OCI-LY1 (cell line): ENCODE measurements at regions not wholly inside any gene's neighbourhood (a gene's known extent, or its start where the extent isn't known, plus 50 kb on each side); places are given as distances from the start of the nearest gene placed in this dataset.

Experiments
- H2AFZ ChIP-seq: fragments of 200-600 bp; sonication (generic), shearing (Covaris generic); 2 replicates; pipeline ENCODE4 v1.6.0; 2014; ENCODE audit warnings: antibody characterized with exemption, mild to moderate bottlenecking, low read length
- H3F3A ChIP-seq: fragments of 200-600 bp; sonication (generic), shearing (Covaris generic); 2 replicates; pipeline ENCODE4 v1.6.0; 2014; ENCODE audit warnings: mild to moderate bottlenecking, antibody characterized with exemption, low read length, moderate library complexity; ENCODE audit not compliant: insufficient read depth
- H3K27ac ChIP-seq: fragments of 200-600 bp; sonication (generic); 2 replicates; pipeline ENCODE4 v1.5.1; 2014; ENCODE audit warnings: low read length, mixed run types, mild to moderate bottlenecking, low read depth; ENCODE audit not compliant: poor library complexity, severe bottlenecking
- H3K27me3 ChIP-seq: fragments of 200-600 bp; sonication (generic); 2 replicates; pipeline ENCODE4 v1.6.0; 2014; ENCODE audit warnings: antibody characterized with exemption, mild to moderate bottlenecking, low read length, moderate library complexity; ENCODE audit not compliant: insufficient read depth
- H3K36me3 ChIP-seq: fragments of 200-600 bp; sonication (generic); 2 replicates; pipeline ENCODE4 v1.6.1; 2014; ENCODE audit warnings: mild to moderate bottlenecking, antibody characterized with exemption, low read length, moderate library complexity, mixed read lengths; ENCODE audit not compliant: insufficient read depth
- H3K4me1 ChIP-seq: fragments of 200-600 bp; sonication (generic); 2 replicates; pipeline ENCODE4 v1.5.1; 2014; ENCODE audit warnings: mild to moderate bottlenecking, low read length, moderate library complexity; ENCODE audit not compliant: insufficient read depth, severe bottlenecking
- H3K4me2 ChIP-seq: fragments of 200-600 bp; sonication (generic), shearing (Covaris generic); 2 replicates; pipeline ENCODE4 v1.6.1; 2014; ENCODE audit warnings: low read length
- H3K4me3 ChIP-seq: fragments of 200-600 bp; sonication (generic); 2 replicates; pipeline ENCODE4 v1.5.1; 2014; ENCODE audit warnings: low read length, low read depth, mild to moderate bottlenecking, mixed read lengths; ENCODE audit not compliant: poor library complexity, severe bottlenecking
- H3K79me2 ChIP-seq: fragments of 200-600 bp; shearing (Covaris generic); 2 replicates; pipeline ENCODE4 v1.6.1; 2016; ENCODE audit warnings: mixed run types, low read length, mixed read lengths; ENCODE audit not compliant: insufficient read depth
- H3K9ac ChIP-seq: fragments of 200-600 bp; sonication (generic), shearing (Covaris generic); 2 replicates; pipeline ENCODE4 v1.6.1; 2014; ENCODE audit warnings: mild to moderate bottlenecking, low read length, mixed read lengths
- H3K9me2 ChIP-seq: fragments of 200-600 bp; sonication (generic), shearing (Covaris generic); 2 replicates; pipeline ENCODE4 v1.6.1; 2014; ENCODE audit warnings: low read depth, mild to moderate bottlenecking, low read length, mixed read lengths
- H3K9me3 ChIP-seq: fragments of 200-600 bp; shearing (Covaris generic); 2 replicates; pipeline ENCODE4 v1.6.1; 2014; ENCODE audit warnings: low read length, mixed read lengths
- H4K20me1 ChIP-seq: fragments of 200-600 bp; sonication (generic), shearing (Covaris generic); 2 replicates; pipeline ENCODE4 v1.6.0; 2016; ENCODE audit warnings: mild to moderate bottlenecking, low read length; ENCODE audit not compliant: insufficient read depth
- CTCF ChIP-seq: fragments of 200-600 bp; sonication (generic), shearing (Covaris generic); IDR thresholded peaks from 2 replicates; pipeline ENCODE4 v1.5.1; 2017; ENCODE audit warnings: mild to moderate bottlenecking, antibody characterized with exemption, low read length, moderate library complexity, mixed read lengths
- EZH2 ChIP-seq: fragments of 200-600 bp; sonication (generic), shearing (Covaris generic); IDR thresholded peaks from 2 replicates; pipeline ENCODE4 v1.8.0; 2017; ENCODE audit warnings: borderline replicate concordance, mixed run types, mild to moderate bottlenecking, antibody characterized with exemption, low read length, moderate library complexity, mixed read lengths

- Histone ChIP-seq H3K27me3 (no peaks in the 10 kb centered on the region), H3K9me3 (no peaks in the 10 kb centered on the region), H3K36me3 (no peaks in the 10 kb centered on the region), H2AFZ (no peak overlapping the region), H3K4me3 (no peak overlapping the region), H3K9me2 (no peaks in the 10 kb centered on the region), H3K9ac (no peak overlapping the region), H3K4me1 (no peaks in the 10 kb centered on the region), H3F3A (no peaks in the 10 kb centered on the region), H3K79me2 (no peaks in the 10 kb centered on the region), H4K20me1 (no peaks in the 10 kb centered on the region), H3K4me2 (no peak overlapping the region), H3K27ac (no peak overlapping the region)
- TF ChIP-seq CTCF (no peak), EZH2 (no peak)
Measured at GRCh38 chr17:6233339-6233738, 163.2 kb downstream of the WSCD1 start.

GRCh38 chr17:6232732-6233101, 162.5 kb downstream of the WSCD1 start:
- Histone ChIP-seq H3K4me2 (no peak overlapping the region), H3K4me3 (no peak overlapping the region)

GRCh38 chr17:6231886-6232731, 161.9 kb downstream of the WSCD1 start:
- H3K4me1 ChIP-seq: no peaks in the 10 kb centered on the region
- H3K36me3 ChIP-seq: no peaks in the 10 kb centered on the region
- TF ChIP-seq EZH2: no peak
- no peak for TF ChIP-seq CTCF
- H2AFZ ChIP-seq: no peak overlapping the region
- H3K9me2 ChIP-seq: no peaks in the 10 kb centered on the region
- H3K4me3 ChIP-seq: no peak overlapping the region
- no peaks in the 10 kb centered on the region for H3K9me3 ChIP-seq
- H4K20me1 ChIP-seq: no peaks in the 10 kb centered on the region
- no peaks in the 10 kb centered on the region for H3K27me3 ChIP-seq
- no peak overlapping the region for H3K4me2 ChIP-seq
- H3K27ac ChIP-seq: no peak overlapping the region
- no peaks in the 10 kb centered on the region for H3F3A ChIP-seq
- no peaks in the 10 kb centered on the region for H3K79me2 ChIP-seq
- no peak overlapping the region for H3K9ac ChIP-seq

More at GRCh38 chr17:6232732-6233101, 162.5 kb downstream of the WSCD1 start:
- H3K4me1 ChIP-seq: no peaks in the 10 kb centered on the region
- H3K9me3 ChIP-seq: no peaks in the 10 kb centered on the region
- no peaks in the 10 kb centered on the region for H3K36me3 ChIP-seq
- no peaks in the 10 kb centered on the region for H3K9me2 ChIP-seq
- TF ChIP-seq EZH2 (no peak), CTCF (no peak)
- H3K9ac ChIP-seq: no peak overlapping the region
- no peaks in the 10 kb centered on the region for H3F3A ChIP-seq
- H3K27me3 ChIP-seq: no peaks in the 10 kb centered on the region
- H3K27ac ChIP-seq: no peak overlapping the region
- H2AFZ ChIP-seq: no peak overlapping the region
- no peaks in the 10 kb centered on the region for H4K20me1 ChIP-seq
- no peaks in the 10 kb centered on the region for H3K79me2 ChIP-seq
